H1 (cell line): ENCODE measurements at regions not wholly inside any gene's neighbourhood (a gene's known extent, or its start where the extent isn't known, plus 50 kb on each side); places are given as distances from the start of the nearest gene placed in this dataset.

Source experiments
- CTCF ChIA-PET: fragments of 300-600 bp; sonication (Branson Sonifier 250); formaldehyde crosslinking; loops from one replicate; lab custom pipeline; 2021; ENCODE audit not compliant: partially characterized antibody; lab: Charles Lee
- POLR2A ChIA-PET: fragments of 300-600 bp; sonication (Branson Sonifier 250); formaldehyde crosslinking; loops from one replicate; lab custom pipeline; 2021; ENCODE audit warnings: inconsistent platforms; ENCODE audit not compliant: partially characterized antibody; lab: Charles Lee
- DNase-seq, 2 experiments: peaks; one replicate each; pipeline versions ENCODE4 v3.0.0 to v3.0.0-alpha.2; 2010 to 2022; ENCODE audit warnings: low spot score in 2 of 2, low read depth in 1 of 2, mixed read lengths in 1 of 2
- FAIRE-seq: peaks from 2 replicates; lab custom pipeline; 2011; peaks lifted over from hg19 to GRCh38; lab: Jason Lieb, UNC
- H2AFZ ChIP-seq: 2 replicates; pipeline ENCODE4 v1.8.1; 2012; ENCODE audit warnings: low read length, inconsistent platforms
- H2AK5ac ChIP-seq: 2 replicates; pipeline ENCODE4 v1.6.1; 2013; ENCODE audit warnings: low read depth, low read length
- H2BK120ac ChIP-seq: replicated peaks from 2 replicates; pipeline ENCODE3; 2013; ENCODE audit warnings: low read depth, low read length, inconsistent platforms
- H2BK12ac ChIP-seq: 2 replicates; pipeline ENCODE4 v1.6.1; 2013; ENCODE audit warnings: low read depth, low read length
- H2BK15ac ChIP-seq: 2 replicates; pipeline ENCODE4 v1.6.1; 2013; ENCODE audit warnings: low read length
- H2BK20ac ChIP-seq: 2 replicates; pipeline ENCODE4 v1.6.1; 2013; ENCODE audit warnings: low read length
- H2BK5ac ChIP-seq: 2 replicates; pipeline ENCODE4 v1.6.1; 2013; ENCODE audit warnings: low read depth, low read length
- H3K14ac ChIP-seq: 2 replicates; pipeline ENCODE4 v1.6.1; 2013; ENCODE audit warnings: inconsistent platforms; ENCODE audit not compliant: insufficient read length
- H3K18ac ChIP-seq: 2 replicates; pipeline ENCODE4 v1.6.1; 2013; ENCODE audit warnings: low read length; ENCODE audit errors: extremely low read depth
- H3K23ac ChIP-seq: 2 replicates; pipeline ENCODE4 v1.6.1; 2013; ENCODE audit warnings: inconsistent platforms; ENCODE audit not compliant: insufficient read length
- H3K23me2 ChIP-seq: 2 replicates; pipeline ENCODE4 v1.6.1; 2013; ENCODE audit warnings: low read depth, low read length
- H3K27ac ChIP-seq: 2 replicates; pipeline ENCODE4 v1.6.1; 2011; ENCODE audit warnings: low read depth, low read length, inconsistent platforms
- H3K27me3 ChIP-seq, 4 experiments: replicated peaks in 1 of 4; 1 replicate in 1 of 4; 2 replicates in 3 of 4; pipeline versions ENCODE4 v1.6.1 to v1.8.1; 2011 to 2013; ENCODE audit warnings: low read length in 3 of 4, mild to moderate bottlenecking in 3 of 4, inconsistent platforms in 2 of 4, mixed read lengths in 2 of 4, moderate library complexity in 1 of 4; ENCODE audit not compliant: control insufficient read depth in 3 of 4, insufficient read depth in 3 of 4; ENCODE audit errors: extremely low read depth in 1 of 4
- H3K36me3 ChIP-seq, 4 experiments: 2 replicates each; pipeline versions ENCODE4 v1.6.1 to v1.8.1; 2011 to 2013; ENCODE audit warnings: mild to moderate bottlenecking in 4 of 4, low read length in 3 of 4, moderate library complexity in 2 of 4, control low read depth in 1 of 4, inconsistent platforms in 1 of 4; ENCODE audit not compliant: insufficient read depth in 4 of 4, control insufficient read depth in 2 of 4
- H3K4ac ChIP-seq: replicated peaks from 2 replicates; pipeline ENCODE3; 2013; ENCODE audit warnings: low read length, low read depth, mixed read lengths, inconsistent platforms; ENCODE audit not compliant: insufficient read length
- H3K4me1 ChIP-seq, 4 experiments: replicated peaks in 1 of 4; 1 replicate in 1 of 4; 2 replicates in 3 of 4; pipeline versions ENCODE4 v1.6.1 to v1.8.1; 2011 to 2013; ENCODE audit warnings: low read length in 3 of 4, inconsistent platforms in 2 of 4, mixed read lengths in 1 of 4; ENCODE audit not compliant: insufficient read depth in 4 of 4, control insufficient read depth in 3 of 4
- H3K4me2 ChIP-seq, 2 experiments: 2 replicates each; pipeline versions ENCODE4 v1.6.1 to v1.8.1; 2011 to 2013; ENCODE audit warnings: low read depth in 2 of 2, low read length in 2 of 2, control low read depth in 1 of 2, inconsistent platforms in 1 of 2, mild to moderate bottlenecking in 1 of 2; ENCODE audit not compliant: insufficient read depth in 1 of 2
- H3K4me3 ChIP-seq, 4 experiments: fragments of 200-600, 300-600 bp in 1 of 4; sonication (generic), shearing (Covaris generic), sonication (Bioruptor Twin) in 1 of 4; 2 replicates each; pipeline versions ENCODE4 v1.5.1 to v1.8.1; 2011 to 2016; ENCODE audit warnings: low read length in 4 of 4, low read depth in 3 of 4, control low read depth in 2 of 4, inconsistent platforms in 2 of 4, mild to moderate bottlenecking in 2 of 4, mixed read lengths in 1 of 4, moderate library complexity in 1 of 4; ENCODE audit not compliant: insufficient read depth in 2 of 4; ENCODE audit errors: extremely low read depth in 1 of 4
- H3K56ac ChIP-seq: replicated peaks from 2 replicates; pipeline ENCODE3; 2013; ENCODE audit warnings: low read depth, mild to moderate bottlenecking, mixed read lengths, low read length, inconsistent platforms; ENCODE audit not compliant: insufficient read length
- H3K79me1 ChIP-seq: 2 replicates; pipeline ENCODE4 v1.6.1; 2013; ENCODE audit warnings: low read depth, low read length, control low read depth
- H3K79me2 ChIP-seq, 2 experiments: 2 replicates each; pipeline versions ENCODE4 v1.6.1 to v1.8.1; 2012 to 2013; ENCODE audit warnings: low read length in 2 of 2, mild to moderate bottlenecking in 2 of 2, inconsistent platforms in 1 of 2; ENCODE audit not compliant: insufficient read depth in 2 of 2, control insufficient read depth in 1 of 2
- H3K9ac ChIP-seq, 4 experiments: replicated peaks in 1 of 4; 1 replicate in 1 of 4; 2 replicates in 3 of 4; pipeline versions ENCODE4 v1.6.1 to v1.8.1; 2011 to 2013; ENCODE audit warnings: low read depth in 3 of 4, low read length in 3 of 4, control low read depth in 2 of 4, mild to moderate bottlenecking in 2 of 4, moderate library complexity in 2 of 4, inconsistent platforms in 1 of 4; ENCODE audit errors: extremely low read depth in 1 of 4
- H3K9me3 ChIP-seq, 2 experiments: 2 replicates each; pipeline versions ENCODE4 v1.6.1 to v1.8.1; 2012 to 2013; ENCODE audit warnings: mild to moderate bottlenecking in 2 of 2, moderate library complexity in 2 of 2, control low read depth in 1 of 2, inconsistent platforms in 1 of 2, low read depth in 1 of 2, low read length in 1 of 2, mixed read lengths in 1 of 2; ENCODE audit not compliant: insufficient read depth in 2 of 2
- H4K20me1 ChIP-seq, 2 experiments: replicated peaks in 1 of 2; 2 replicates each; pipeline versions ENCODE3 to v1.8.1; 2011 to 2013; ENCODE audit warnings: inconsistent platforms in 2 of 2, low read length in 2 of 2, mild to moderate bottlenecking in 1 of 2; ENCODE audit not compliant: insufficient read depth in 2 of 2, control insufficient read depth in 1 of 2
- H4K5ac ChIP-seq: 2 replicates; pipeline ENCODE4 v1.6.1; 2013; ENCODE audit warnings: low read length, low read depth, mixed read lengths, inconsistent platforms; ENCODE audit not compliant: insufficient read length
- H4K8ac ChIP-seq: 2 replicates; pipeline ENCODE4 v1.8.0; 2013; ENCODE audit warnings: mild to moderate bottlenecking, moderate library complexity, low read length, inconsistent platforms; ENCODE audit not compliant: insufficient read depth; ENCODE audit errors: extremely low read depth
- H4K91ac ChIP-seq: replicated peaks from 2 replicates; pipeline ENCODE3; 2013; ENCODE audit warnings: low read length, mixed read lengths, inconsistent platforms; ENCODE audit not compliant: insufficient read length
- CBX5 ChIP-seq: fragments of 300-800, 300-1000 bp; sonication (generic); IDR thresholded peaks from 2 replicates; pipeline ENCODE4 v1.7.1; 2016; ENCODE audit warnings: antibody characterized with exemption, low read length, low read depth
- CBX8 ChIP-seq: fragments of 300-800, 300-1000 bp; sonication (generic); IDR thresholded peaks from 2 replicates; pipeline ENCODE4 v1.7.1; 2016; ENCODE audit warnings: low read depth, low read length, borderline replicate concordance
- HDAC6 ChIP-seq: IDR thresholded peaks from one replicate; pipeline ENCODE4 v1.7.1; 2012; ENCODE audit warnings: low read depth, mild to moderate bottlenecking, inconsistent platforms, low read length, moderate library complexity
- KDM1A ChIP-seq: fragments of 200-600, 300-600 bp; sonication (generic); IDR thresholded peaks from 2 replicates; pipeline ENCODE4 v1.7.1; 2016; ENCODE audit warnings: mild to moderate bottlenecking, low read length, borderline replicate concordance
- PHF8 ChIP-seq: fragments of 200-600 bp; sonication (generic); conservative IDR thresholded peaks from 2 replicates; pipeline ENCODE4 v1.7.1; 2012; ENCODE audit warnings: low read depth, mild to moderate bottlenecking, inconsistent platforms, low read length, moderate library complexity
- POU5F1 ChIP-seq: IDR thresholded peaks from 2 replicates; pipeline ENCODE4 v1.6.1; 2011; ENCODE audit warnings: low read depth, mild to moderate bottlenecking, low read length, moderate library complexity
- WGBS, 2 experiments: shearing (Covaris generic) in 1 of 2; methylation state at CpG; one replicate each; pipeline versions ENCODE4 v1.1.6 to v1.1.7; 2013 to 2015; ENCODE audit warnings: low lambda C conversion rate in 2 of 2, mixed read lengths in 2 of 2, inconsistent platforms in 1 of 2, low coverage in 1 of 2, missing lambda C conversion rate in 1 of 2; ENCODE audit not compliant: insufficient replicate concordance in 2 of 2, insufficient coverage in 1 of 2, insufficient read length in 1 of 2; ENCODE audit errors: extremely low coverage in 1 of 2, missing lambda C conversion rate in 1 of 2; 5-methylcytosine and 5-hydroxymethylcytosine counted together

- Histone ChIP-seq H3K18ac (no peak overlapping the region), H3K4me3 (no peak overlapping the region), H2BK15ac (no peak overlapping the region), H3K79me1 (no peaks in the 10 kb centered on the region), H4K8ac (no peak overlapping the region; the same call in 1 of the 2 replicates), H4K20me1 (no peaks in the 10 kb centered on the region), H3K4ac (no peak overlapping the region), H2BK120ac (no peak overlapping the region), H3K9ac (no peak overlapping the region), H3K4me2 (no peak overlapping the region), H3K14ac (no peak overlapping the region), H4K91ac (no peak overlapping the region), H2AK5ac (no peak overlapping the region), H3K27me3 (no peaks in the 10 kb centered on the region), H3K56ac (no peak overlapping the region), H3K23me2 (no peaks in the 10 kb centered on the region), H2BK12ac (no peak overlapping the region), H3K27ac (no peak overlapping the region), H3K23ac (no peak overlapping the region), H3K4me1 (no peaks in the 10 kb centered on the region), H2BK20ac (no peak overlapping the region), H3K36me3 (no peaks in the 10 kb centered on the region), H3K9me3 (no peaks in the 10 kb centered on the region), H2AFZ (no peak overlapping the region), H2BK5ac (no peak overlapping the region), H4K5ac (no peak overlapping the region), H3K79me2 (no peaks in the 10 kb centered on the region)
- FAIRE-seq (no peak), DNase-seq (no peak)
- ChIA-PET CTCF (interaction anchor here (0.7 to 8.0 kb wide), 2 partner anchors 11 to 314 kb away, joined by 3 to 26 read pairs; no protein-coding TSS in a partner anchor), POLR2A (no interaction called here)
- WGBS, 2 experiments: 94% methylated on average over 5 of the region's 5 CpGs; no CpG with 5 or more reads in 1 of the 2 experiments
- TF ChIP-seq CBX8: no peak
- no peak for TF ChIP-seq CBX5
- TF ChIP-seq HDAC6: no peak
- TF ChIP-seq PHF8: no peak
- TF ChIP-seq POU5F1: no peak
- TF ChIP-seq KDM1A: no peak
Measured at GRCh38 chr2:217466805-217467204, 536.0 kb downstream of the TNS1 start.
